Endothelial cell of umbilical vein (primary cell): ENCODE measurements at regions not wholly inside any gene's neighbourhood (a gene's known extent, or its start where the extent isn't known, plus 50 kb on each side); places are given as distances from the start of the nearest gene placed in this dataset.

Source experiments
- BruUV-seq: library from RNA; stranded (reverse); fragments of 400-500 nt; replicated peaks from 2 replicates; lab custom pipeline; 2021; lab: Mats Ljungman, UMichigan
- CTCF ChIA-PET: fragments of 300-600, 350-600 bp; sonication (Branson Sonifier 250); formaldehyde crosslinking; loops from one replicate; lab custom pipeline; 2021; ENCODE audit warnings: antibody characterized with exemption, inconsistent platforms; lab: Charles Lee
- POLR2A ChIA-PET: fragments of 300-600, 350-600 bp; sonication (Branson Sonifier 250); formaldehyde crosslinking; loops from one replicate; lab custom pipeline; 2021; ENCODE audit warnings: antibody characterized with exemption, inconsistent platforms; lab: Charles Lee
- DNase-seq: peaks from one replicate; pipeline ENCODE4 v3.0.0-alpha.2; 2011; ENCODE audit warnings: low read depth, low spot score
- FAIRE-seq: peaks from 2 replicates; lab custom pipeline; 2011; peaks lifted over from hg19 to GRCh38; lab: Jason Lieb, UNC
- H2AFZ ChIP-seq: 2 replicates; pipeline ENCODE4 v1.6.0; 2012; ENCODE audit warnings: low read depth, low read length, control low read depth, inconsistent platforms
- H3K27ac ChIP-seq: 2 replicates; pipeline ENCODE4 v1.5.1; 2011; ENCODE audit warnings: low read depth, mild to moderate bottlenecking, control low read depth, low read length, moderate library complexity; ENCODE audit not compliant: insufficient read depth
- H3K27me3 ChIP-seq, 2 experiments: 2 replicates each; pipeline versions ENCODE4 v1.6.0 to v1.6.1; 2011; ENCODE audit warnings: low read length in 2 of 2, mixed read lengths in 1 of 2; ENCODE audit not compliant: control insufficient read depth in 2 of 2, insufficient read depth in 2 of 2
- H3K36me3 ChIP-seq, 2 experiments: 2 replicates in 1 of 2; 3 replicates in 1 of 2; pipeline ENCODE4 v1.5.1; 2011; ENCODE audit warnings: low read length in 2 of 2, mild to moderate bottlenecking in 1 of 2, moderate library complexity in 1 of 2; ENCODE audit not compliant: control insufficient read depth in 2 of 2, insufficient read depth in 2 of 2; ENCODE audit errors: extremely low read depth in 1 of 2
- H3K4me1 ChIP-seq: 3 replicates; pipeline ENCODE4 v1.5.1; 2011; ENCODE audit warnings: mild to moderate bottlenecking, low read length; ENCODE audit not compliant: control insufficient read depth, insufficient read depth; ENCODE audit errors: extremely low read depth
- H3K4me2 ChIP-seq: 2 replicates; pipeline ENCODE4 v1.6.1; 2011; ENCODE audit warnings: low read length, control low read depth, mixed read lengths; ENCODE audit not compliant: insufficient read depth
- H3K4me3 ChIP-seq, 3 experiments: fragments of 200-600 bp in 1 of 3; sonication (generic), shearing (Covaris generic) in 1 of 3; replicated peaks in 1 of 3; 2 replicates each; pipeline ENCODE4 v1.5.1; 2011 to 2016; ENCODE audit warnings: control low read depth in 3 of 3, low read length in 3 of 3, mild to moderate bottlenecking in 2 of 3, inconsistent platforms in 1 of 3, low read depth in 1 of 3, moderate library complexity in 1 of 3; ENCODE audit not compliant: insufficient read depth in 1 of 3
- H3K79me2 ChIP-seq: 2 replicates; pipeline ENCODE4 v1.6.0; 2012; ENCODE audit warnings: low read length, inconsistent platforms; ENCODE audit not compliant: control insufficient read depth, insufficient read depth
- H3K9ac ChIP-seq: replicated peaks from 2 replicates; pipeline ENCODE3; 2011; ENCODE audit warnings: low read length, control low read depth; ENCODE audit not compliant: insufficient read depth; ENCODE audit errors: extremely low read depth
- H3K9me1 ChIP-seq: replicated peaks from 3 replicates; pipeline ENCODE4 v1.6.0; 2011; ENCODE audit warnings: mild to moderate bottlenecking, low read length; ENCODE audit not compliant: control insufficient read depth, insufficient read depth; ENCODE audit errors: extremely low read depth
- H3K9me3 ChIP-seq: replicated peaks from 2 replicates; pipeline ENCODE4 v1.5.1; 2012; ENCODE audit warnings: low read length, inconsistent platforms; ENCODE audit not compliant: control insufficient read depth, insufficient read depth
- H4K20me1 ChIP-seq: replicated peaks from 2 replicates; pipeline ENCODE3; 2011; ENCODE audit warnings: mild to moderate bottlenecking, low read length; ENCODE audit not compliant: control insufficient read depth, insufficient read depth; ENCODE audit errors: extremely low read depth
- CTCF ChIP-seq, 2 donors: IDR thresholded peaks; 1 replicate in 1 of 2; 2 replicates in 1 of 2; pipeline ENCODE4 v1.5.1; 2011; ENCODE audit warnings: low read length in 2 of 2, mild to moderate bottlenecking in 2 of 2, moderate library complexity in 2 of 2, control low read depth in 1 of 2, inconsistent platforms in 1 of 2, low read depth in 1 of 2; ENCODE audit not compliant: insufficient read depth in 1 of 2; ENCODE audit errors: extremely low read depth in 1 of 2
- EZH2 ChIP-seq: IDR thresholded peaks from 2 replicates; pipeline ENCODE4 v1.6.1; 2012; ENCODE audit warnings: borderline replicate concordance, low read depth, mild to moderate bottlenecking, moderate library complexity, low read length, inconsistent platforms; ENCODE audit not compliant: severe bottlenecking
- FOS ChIP-seq: IDR thresholded peaks from 2 replicates; pipeline ENCODE4 v1.6.1; 2011; ENCODE audit warnings: mild to moderate bottlenecking, low read length, moderate library complexity, borderline replicate concordance; ENCODE audit not compliant: insufficient read depth
- GATA2 ChIP-seq: IDR thresholded peaks from 2 replicates; pipeline ENCODE4 v1.7.0; 2011; ENCODE audit warnings: low read depth, mild to moderate bottlenecking, moderate library complexity, mixed read lengths, low read length; ENCODE audit not compliant: insufficient read length, insufficient read depth
- JUN ChIP-seq: IDR thresholded peaks from 2 replicates; pipeline ENCODE4 v1.6.1; 2011; ENCODE audit warnings: borderline replicate concordance, low read depth; ENCODE audit not compliant: insufficient read length, insufficient read depth
- MAX ChIP-seq: IDR thresholded peaks from 2 replicates; pipeline ENCODE4 v1.6.1; 2011; ENCODE audit not compliant: insufficient read depth, insufficient read length
- MYC ChIP-seq: IDR thresholded peaks from one replicate; pipeline ENCODE4 v1.6.1; 2011; ENCODE audit warnings: mild to moderate bottlenecking, low read depth, low read length
- POLR2A ChIP-seq: IDR thresholded peaks from 2 replicates; pipeline ENCODE4 v1.6.1; 2012; ENCODE audit warnings: low read depth, mild to moderate bottlenecking, control low read depth, low read length
- POLR2AphosphoS5 ChIP-seq: IDR thresholded peaks from 2 replicates; pipeline ENCODE4 v1.6.1; 2012; ENCODE audit warnings: low read depth, mild to moderate bottlenecking, control low read depth, low read length, moderate library complexity; ENCODE audit not compliant: insufficient read depth
- dilution Hi-C: fragments of 300-500 bp; cut with MboI; formaldehyde crosslinking; loops from one replicate; pipeline ENCODE4 v1.15.0; 2019; ENCODE audit warnings: low sequenced_read_pairs; ENCODE audit not compliant: extremely low pct_ligation_motif_present
- intact Hi-C: fragments of 100-400 bp; cut with micrococcal nuclease; formaldehyde crosslinking; loops from one replicate; pipeline ENCODE4 v1.10.0; 2022

GRCh38 chr16:86751076-86752030 lies 173.0 kb downstream of the FOXL1 start:
- Histone ChIP-seq H3K9ac (peak overlapping the region; percentile 50), H3K4me3 (no peak overlapping the region), H3K79me2 (no peaks in the 10 kb centered on the region), H3K4me2 (peak overlapping the region; percentile 20), H3K36me3 (no peaks in the 10 kb centered on the region), H3K27ac (peak overlapping the region; percentile 85), H3K4me1 (peaks cover 13% of the 10 kb centered on the region), H3K9me3 (no peaks in the 10 kb centered on the region), H4K20me1 (no peaks in the 10 kb centered on the region), H3K9me1 (no peaks in the 10 kb centered on the region), H3K27me3 (no peaks in the 10 kb centered on the region), H2AFZ (peak overlapping the region; percentile 45)
- ChIA-PET CTCF (interaction anchor here (1.3 to 2.0 kb wide), 3 partner anchors 10 to 123 kb away, joined by 5 to 10 read pairs (median 8); no protein-coding TSS in a partner anchor), POLR2A (interaction anchor here (0.9 kb wide), 1 partner anchor 10 kb away, joined by 4 read pairs; no protein-coding TSS in a partner anchor)
- BruUV-seq, result no TSS peak
- TF ChIP-seq EZH2 (no peak), FOS (peak; percentile 80), MYC (no peak), JUN (peak; percentile 49), MAX (peak; percentile 42), GATA2 (peak; percentile 23), POLR2AphosphoS5 (peak; percentile 43), POLR2A (no peak), CTCF (IDR thresholded peaks at IDR 0.05; ENCODE audit: extremely low read depth in 1 of 2, insufficient read depth in 1 of 2, low read depth in 1 of 2, low read length in 2 of 2) (no peak)
- intact Hi-C loops, result no loop called here
- DNase-seq, result peak; percentile 86
- peak; percentile 92 for FAIRE-seq
- dilution Hi-C loops, result no loop called here
